Non-pigmented ciliary epithelial cell (primary cell): ENCODE measurements at regions not wholly inside any gene's neighbourhood (a gene's known extent, or its start where the extent isn't known, plus 50 kb on each side); places are given as distances from the start of the nearest gene placed in this dataset.
"Not testable (repeated sequence)": the region's sequence is repeated elsewhere in the genome, so short reads cannot be mapped to it uniquely, and the experiment has no call there.

Experiments used
- DNase-seq: peaks from one replicate; pipeline ENCODE4 v3.0.0-alpha.2; 2010; ENCODE audit warnings: low read depth

DNA sequence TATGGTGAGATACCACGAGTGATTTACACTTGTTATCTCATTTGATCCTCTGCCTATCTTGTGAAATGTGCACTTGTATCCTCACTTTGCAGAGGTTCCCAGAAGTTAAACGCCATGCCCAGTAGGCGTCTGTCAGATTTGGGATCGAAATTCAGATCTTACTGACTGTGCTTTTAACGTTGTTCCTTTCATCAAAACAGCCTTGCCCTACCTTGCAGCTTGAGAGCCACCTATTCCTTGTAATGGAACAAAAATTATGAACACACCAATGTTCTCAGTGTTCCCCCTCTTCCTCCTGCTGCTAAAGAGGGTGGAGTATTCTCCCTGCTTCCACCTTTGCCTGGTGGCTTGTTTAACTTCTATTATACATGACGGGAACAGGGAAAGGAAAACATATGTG, 257.0 kb downstream of the MSX2 start:
- DNase-seq = no peak

- no peak for DNase-seq
These were observed 256.6 kb downstream of the MSX2 start for GRCh38 chr5:174980952-174981351.

- no peak for DNase-seq
These were observed 247.9 kb downstream of the MSX2 start for GRCh38 chr5:174972291-174972690.

GRCh38 chr5:174971210-174971609, 246.8 kb downstream of the MSX2 start:
- no peak for DNase-seq

DNA sequence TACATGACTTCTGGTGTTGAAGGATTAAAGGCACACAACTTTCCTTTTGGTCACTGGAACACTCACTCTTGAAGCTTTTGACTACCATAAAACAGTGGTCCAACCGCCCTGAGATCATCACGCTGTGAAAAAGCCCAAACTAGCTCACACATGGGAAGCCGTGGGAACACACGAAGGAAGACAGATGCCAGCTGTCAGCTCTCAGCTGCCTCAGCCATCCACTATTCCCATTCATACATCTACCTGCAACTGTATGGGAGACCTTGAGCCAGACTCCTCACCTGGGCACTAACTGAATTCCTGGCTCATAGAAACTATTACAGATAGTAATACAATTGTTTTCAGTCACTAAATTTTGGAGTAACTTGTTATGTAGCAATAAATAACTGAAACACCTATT, 246.1 kb downstream of the MSX2 start:
- no peak for DNase-seq

DNA sequence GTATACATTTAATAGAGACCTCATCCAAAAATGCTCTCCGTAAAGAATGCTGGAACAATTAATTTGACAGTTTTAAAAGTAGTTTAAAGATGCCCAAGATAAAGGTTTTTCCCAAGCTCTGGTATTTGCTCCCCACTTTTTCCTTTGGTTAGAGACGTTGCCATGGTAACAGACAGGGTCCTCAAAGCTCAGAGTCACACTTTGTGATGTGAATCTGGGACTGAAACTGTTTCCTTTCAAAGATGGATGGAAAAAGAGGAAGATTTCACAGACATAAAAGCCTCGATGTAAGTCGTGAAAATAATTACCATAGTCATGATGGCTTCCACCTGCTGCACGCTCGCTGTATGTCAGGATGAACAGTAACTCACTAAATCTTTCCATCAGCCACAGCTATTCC, 229.5 kb downstream of the MSX2 start:
- DNase-seq = no peak

- peak; percentile 56 for DNase-seq
These were observed 226.9 kb downstream of the MSX2 start for GRCh38 chr5:174951151-174951780.

GRCh38 chr5:174947548-174947947, 223.2 kb downstream of the MSX2 start:
- DNase-seq = no peak

GRCh38 chr5:174945853-174946252, 221.5 kb downstream of the MSX2 start:
- no peak for DNase-seq

DNA sequence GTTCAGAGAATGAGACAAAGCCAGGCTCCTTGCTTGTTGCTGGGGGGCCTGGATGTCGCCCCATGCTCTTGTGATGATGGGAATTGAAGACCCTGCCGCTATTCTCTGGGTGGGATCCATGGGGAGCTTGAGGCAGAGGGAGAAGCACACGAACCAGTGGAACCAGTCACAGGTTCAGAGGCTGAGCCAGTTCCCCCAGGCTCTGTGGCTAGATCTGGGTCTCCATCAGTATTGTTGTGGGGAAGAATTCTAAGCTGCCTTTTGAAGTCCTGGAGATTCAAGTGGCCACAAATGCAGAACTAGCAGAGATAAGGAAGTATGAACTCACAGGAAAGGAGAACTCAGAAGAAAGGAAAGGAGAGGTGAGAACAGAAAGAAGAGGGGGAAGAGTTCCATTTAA, 219.4 kb downstream of the MSX2 start:
- DNase-seq = no peak

DNA sequence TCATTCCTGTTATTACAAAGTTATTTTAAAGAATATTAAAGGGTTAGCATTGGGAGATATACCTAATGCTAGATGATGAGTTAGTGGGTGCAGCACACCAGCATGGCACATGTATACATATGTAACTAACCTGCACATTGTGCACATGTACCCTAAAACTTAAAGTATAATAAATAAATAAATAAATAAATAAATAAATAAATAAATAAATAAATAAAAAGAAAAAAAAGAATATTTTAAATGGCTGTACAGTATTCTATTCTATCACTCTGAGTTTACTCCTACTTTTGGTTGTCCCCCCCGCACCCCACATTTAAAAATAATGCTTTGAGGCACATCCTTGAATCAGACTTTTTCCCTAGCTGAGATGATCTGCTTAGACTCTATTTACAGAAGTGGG, 218.6 kb downstream of the MSX2 start:
- DNase-seq = not testable (repeated sequence)

DNA sequence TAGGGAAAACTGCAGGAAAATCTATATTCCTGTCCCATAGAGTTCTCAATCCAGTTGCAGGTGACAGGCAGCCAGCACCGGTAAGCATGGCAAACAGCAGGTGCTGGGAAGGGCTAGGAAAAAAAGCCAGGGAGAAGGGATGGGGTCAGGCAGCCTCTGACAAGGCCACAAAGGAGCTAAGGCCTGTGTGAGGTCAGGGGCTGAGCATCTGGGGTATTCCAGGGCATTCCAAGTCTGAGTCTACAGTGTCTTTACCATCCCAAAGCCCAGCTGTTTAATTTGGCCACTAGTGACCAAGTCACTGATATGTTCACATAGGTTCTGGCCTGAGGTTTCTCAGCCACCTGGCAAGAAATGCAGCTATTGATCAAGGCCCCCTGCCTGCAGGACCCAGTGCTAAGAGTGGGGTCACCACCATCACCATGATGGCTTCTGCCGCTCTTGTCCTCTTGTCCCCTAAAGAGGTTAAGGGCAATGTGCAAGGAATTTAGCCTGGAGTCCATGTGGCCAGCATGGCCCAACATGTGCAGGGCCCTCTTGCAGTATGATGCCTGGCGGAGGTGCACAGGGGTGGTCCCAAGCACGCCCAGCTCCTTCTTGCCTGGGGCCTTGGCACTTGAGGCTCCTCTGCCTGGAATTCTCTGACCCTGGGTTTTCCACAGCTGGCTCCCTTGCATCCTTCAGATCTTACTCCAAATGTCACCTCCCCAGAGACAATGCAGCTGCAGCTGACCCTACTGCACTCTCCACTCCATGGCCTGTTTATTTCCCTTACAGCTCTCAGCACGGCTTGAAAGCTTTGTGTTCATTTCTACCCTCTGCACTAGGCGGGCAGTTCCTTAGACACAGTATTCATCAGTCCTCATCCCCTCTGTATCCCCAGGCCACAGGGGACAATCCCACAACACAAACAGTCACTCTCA, 213.1 kb downstream of the MSX2 start:
- DNase-seq = no peak

- DNase-seq = peak; percentile 5
These were observed 211.6 kb downstream of the MSX2 start for GRCh38 chr5:174935854-174936474.

GRCh38 chr5:174931033-174931432, 206.7 kb downstream of the MSX2 start:
- DNase-seq = not testable (repeated sequence)

- no peak for DNase-seq
These were observed 201.2 kb downstream of the MSX2 start for GRCh38 chr5:174925586-174925985.

GRCh38 chr5:174922955-174923354, 198.6 kb downstream of the MSX2 start:
- no peak for DNase-seq

DNA sequence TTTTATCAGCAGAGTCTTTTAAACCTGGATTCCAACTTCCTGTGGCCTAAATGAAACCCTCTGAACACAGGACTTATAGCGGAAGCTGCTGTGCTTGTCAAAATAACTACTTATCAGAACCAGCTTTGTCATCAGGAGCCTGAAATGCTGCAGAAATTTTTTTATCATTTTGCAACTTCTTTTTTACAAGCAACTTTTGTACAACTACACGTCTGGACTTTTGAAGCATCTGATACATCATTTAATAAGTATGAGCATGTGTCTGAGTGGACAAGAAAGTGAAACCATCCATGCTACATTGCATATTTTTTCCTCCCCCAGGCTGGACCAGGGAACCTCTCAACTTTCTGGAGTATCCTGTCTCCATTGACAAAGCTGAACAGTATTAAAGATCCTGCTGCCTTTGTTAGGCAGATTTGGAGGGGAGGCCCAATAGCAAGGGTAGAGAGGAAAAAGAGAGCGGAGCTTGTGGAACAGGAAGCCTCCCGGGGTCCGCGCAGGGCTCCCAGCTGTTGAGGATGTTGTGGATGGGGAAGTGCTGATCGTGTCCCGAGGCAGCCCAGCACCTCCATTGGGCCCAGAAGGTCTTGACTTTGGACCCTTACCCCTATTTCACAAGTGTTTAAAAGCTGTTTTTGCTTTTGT, 196.6 kb downstream of the MSX2 start:
- DNase-seq = no peak

DNA sequence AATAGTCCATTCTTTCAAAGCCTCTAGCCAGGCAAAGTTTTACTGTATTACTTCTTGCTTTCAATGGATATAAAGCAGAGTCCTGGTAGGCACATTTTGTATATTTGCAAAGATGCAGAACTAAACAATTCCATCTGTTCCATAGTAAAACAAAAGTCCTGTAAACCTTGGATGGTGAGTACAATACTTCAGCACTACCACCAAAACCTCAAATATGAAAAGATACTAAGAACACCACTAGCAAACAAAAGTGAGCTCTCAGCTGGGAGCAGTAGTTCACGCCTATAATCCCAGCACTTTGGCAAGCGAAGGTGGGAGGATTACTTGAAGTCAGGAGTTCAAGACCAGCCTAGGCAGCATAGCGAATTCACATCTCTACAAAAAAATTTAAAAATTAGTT, 195.0 kb downstream of the MSX2 start:
- no peak for DNase-seq

DNA sequence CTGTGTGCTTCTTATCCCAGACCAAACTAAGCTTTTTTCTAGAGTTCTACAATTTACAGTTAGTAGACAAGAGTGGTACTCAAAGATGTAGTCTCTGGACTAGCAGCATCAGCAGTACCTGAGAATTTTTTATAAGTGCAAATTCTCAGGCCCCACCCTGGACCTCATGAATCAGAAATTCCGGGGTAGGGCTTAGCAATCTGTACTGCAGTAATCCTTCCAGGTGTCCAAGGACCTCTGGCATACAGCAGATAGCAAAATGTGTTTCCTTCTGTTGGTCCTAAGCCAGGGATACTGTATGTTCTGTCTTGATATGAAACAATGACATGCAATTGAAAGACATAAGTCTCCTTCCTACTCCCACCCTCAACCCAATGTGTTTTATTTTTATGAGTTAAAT, 194.3 kb downstream of the MSX2 start:
- DNase-seq = no peak

DNA sequence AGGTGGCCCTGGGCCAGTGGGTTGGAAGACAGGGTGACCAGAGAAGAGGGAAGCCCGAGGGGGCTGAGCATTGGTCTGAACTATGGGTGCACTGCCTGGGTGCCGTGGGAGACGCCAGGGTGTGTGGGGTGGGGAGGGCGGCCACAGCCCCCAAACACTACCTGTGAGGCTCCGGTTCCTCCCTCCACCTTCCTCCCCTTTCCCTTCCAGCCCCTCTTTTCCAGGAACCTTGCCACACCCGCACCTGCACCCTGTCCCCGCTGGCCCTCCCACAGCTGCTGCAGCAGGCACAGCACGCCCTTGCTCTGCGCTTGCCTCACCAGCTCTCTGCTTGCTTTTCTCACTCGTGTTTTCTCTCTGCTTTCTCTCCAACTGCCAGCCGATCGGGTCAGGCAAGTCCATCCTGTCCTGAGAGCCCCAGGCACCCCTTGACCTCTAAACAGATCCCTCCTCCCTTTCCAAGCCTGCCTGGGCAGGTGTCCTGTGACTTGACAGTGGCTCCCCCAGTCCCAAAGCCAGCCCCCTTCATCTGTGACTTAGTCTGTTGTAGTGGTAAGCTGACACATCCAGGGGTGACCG, 193.7 kb downstream of the MSX2 start:
- no peak for DNase-seq

DNA sequence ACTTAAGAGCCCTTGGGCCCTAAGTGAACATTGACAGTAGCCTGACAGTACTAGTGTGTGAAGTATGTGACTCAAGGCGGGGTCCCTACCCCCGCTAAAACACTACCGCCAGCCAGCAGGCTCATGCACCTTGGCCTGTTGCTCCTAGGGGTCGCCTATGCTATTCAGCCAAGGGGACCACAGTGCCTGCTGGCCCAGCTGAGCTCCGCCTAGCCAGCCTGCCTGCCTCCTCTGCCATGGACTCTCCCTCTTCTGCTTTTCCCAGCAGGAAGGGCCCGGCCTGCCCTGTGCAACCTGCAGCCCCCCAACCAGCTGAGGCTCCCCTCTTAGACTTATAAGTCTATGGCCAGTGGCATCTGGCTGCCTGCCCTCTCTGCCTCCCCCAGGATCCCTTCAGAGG, 193.1 kb downstream of the MSX2 start:
- not testable (repeated sequence) for DNase-seq

- not testable (repeated sequence) for DNase-seq
These were observed 192.5 kb downstream of the MSX2 start for GRCh38 chr5:174916924-174917323.
